ENCODE measurements at regions not wholly inside any gene's neighbourhood (a gene's known extent, or its start where the extent isn't known, plus 50 kb on each side); places are given as distances from the start of the nearest gene placed in this dataset.
"Not testable (repeated sequence)": the region's sequence is repeated elsewhere in the genome, so short reads cannot be mapped to it uniquely, and the experiment has no call there.

DNA sequence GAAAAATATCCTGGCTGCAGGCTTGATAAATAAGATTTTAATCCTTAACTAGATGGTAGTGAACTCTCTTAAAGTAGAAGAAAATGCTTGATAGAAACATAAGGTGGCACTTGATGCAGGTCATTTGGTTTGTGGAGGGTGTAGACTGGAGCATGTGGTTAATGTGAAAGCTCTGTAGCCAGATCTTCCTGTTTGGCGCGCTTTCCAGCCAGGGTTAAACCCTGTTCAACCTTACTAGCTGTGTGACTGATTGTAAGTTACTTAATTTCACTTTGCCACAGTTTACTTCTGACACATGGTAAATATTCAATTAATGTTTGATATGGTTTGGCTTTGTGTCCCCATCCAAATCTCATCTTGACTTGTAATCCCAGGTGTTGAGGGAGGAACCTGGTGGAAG, 394.0 kb downstream of the REEP3 start:
- DNase-seq (ENCODE audit: low read depth in 3 of 3, low spot score in 1 of 3) = no peak

GRCh38 chr10:63917363-63917762, 396.2 kb downstream of the REEP3 start:
- no peak for DNase-seq (ENCODE audit: low read depth in 3 of 3, low spot score in 1 of 3)

GRCh38 chr10:63919575-63920279, 398.5 kb downstream of the REEP3 start:
- no peak for DNase-seq (ENCODE audit: low read depth in 3 of 3, low spot score in 1 of 3)

- DNase-seq (ENCODE audit: low read depth in 3 of 3, low spot score in 1 of 3) = no peak
Observed at GRCh38 chr10:63920926-63921325, 399.7 kb downstream of the REEP3 start.

DNA sequence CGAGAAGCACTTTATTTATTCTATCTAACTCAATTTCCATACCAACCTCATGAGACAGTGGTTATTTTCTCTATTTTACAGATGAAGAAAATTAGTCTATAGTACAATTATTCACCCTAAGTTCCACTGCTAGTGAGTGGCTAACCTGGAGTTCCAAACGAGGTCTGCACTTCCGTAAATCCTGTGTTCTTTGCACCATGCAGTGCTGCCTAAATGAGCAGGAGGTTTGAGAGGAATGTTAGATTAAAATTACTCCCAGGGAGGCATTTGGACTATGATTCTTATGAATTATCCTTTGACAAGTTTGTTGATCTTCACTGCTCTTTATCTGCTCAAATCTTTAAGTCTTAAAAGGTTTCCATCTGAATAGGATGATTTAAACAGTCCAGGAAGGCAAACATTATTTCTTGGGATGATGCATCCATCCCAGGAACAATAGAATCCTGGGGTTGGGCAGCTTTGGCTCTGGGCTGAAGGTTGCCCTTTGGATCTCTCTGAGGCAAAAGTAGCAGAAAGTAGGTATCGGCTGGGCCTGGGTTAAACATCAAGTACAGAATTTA, 400.8 kb downstream of the REEP3 start:
- no peak for DNase-seq (ENCODE audit: low read depth in 3 of 3, low spot score in 1 of 3)

- no peak for DNase-seq (ENCODE audit: low read depth in 3 of 3, low spot score in 1 of 3)
Observed at GRCh38 chr10:63922468-63923284, 401.5 kb downstream of the REEP3 start.

DNA sequence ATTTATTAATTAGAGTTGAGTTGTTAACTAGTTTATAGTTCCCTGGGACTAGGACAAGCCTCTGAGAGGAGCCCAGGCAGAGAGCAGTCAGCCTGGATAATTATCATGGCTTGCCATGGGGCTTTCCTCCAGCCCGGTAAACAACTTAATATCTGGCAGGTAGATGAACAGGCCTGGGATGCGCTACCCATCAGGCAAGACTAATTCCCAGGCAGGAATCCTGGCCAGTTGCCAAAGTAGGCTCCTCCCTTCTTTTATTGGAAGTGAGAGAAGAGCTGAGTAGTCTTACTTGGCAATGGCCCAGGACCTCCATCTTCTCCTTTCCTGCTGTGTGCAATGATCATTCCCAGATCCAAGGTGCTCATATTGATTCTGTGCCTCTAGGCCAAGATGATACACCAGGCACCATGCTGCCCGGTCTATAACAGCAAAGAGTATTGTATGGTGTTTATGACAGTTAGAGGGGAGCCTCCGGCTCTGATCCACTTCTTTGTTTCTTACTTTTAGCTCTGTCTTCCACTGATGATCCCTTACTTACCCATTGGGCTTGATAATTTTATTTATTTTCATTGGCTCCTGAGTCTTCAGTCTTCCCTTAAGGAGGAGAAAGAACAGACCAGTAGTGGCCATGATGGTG, 408.7 kb downstream of the REEP3 start:
- no peak for DNase-seq (ENCODE audit: low read depth in 3 of 3, low spot score in 1 of 3)

GRCh38 chr10:63930584-63930983, 409.4 kb downstream of the REEP3 start:
- DNase-seq (ENCODE audit: low read depth in 3 of 3, low spot score in 1 of 3) = no peak

DNA sequence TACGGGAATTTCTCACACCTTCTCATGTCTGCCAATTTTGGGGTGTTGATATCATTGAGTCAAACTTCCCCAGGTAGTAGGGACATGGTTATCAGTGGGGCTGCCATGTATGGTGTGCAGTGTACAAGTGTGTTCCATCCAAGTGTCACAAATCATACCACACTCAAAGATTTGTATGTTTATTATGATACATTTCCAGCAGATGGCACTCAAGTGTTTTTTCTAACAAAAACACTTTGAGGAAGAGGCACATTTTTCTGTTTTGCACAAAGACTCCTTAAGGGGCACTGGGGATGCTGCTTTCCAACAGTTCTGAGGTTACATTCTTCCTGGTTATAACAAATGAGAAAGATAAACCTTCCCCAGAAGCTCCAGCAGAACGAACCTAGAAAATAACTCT, 414.5 kb downstream of the REEP3 start:
- no peak for DNase-seq (ENCODE audit: low read depth in 3 of 3, low spot score in 1 of 3)

GRCh38 chr10:63940277-63940922, 419.2 kb downstream of the REEP3 start:
- DNase-seq (ENCODE audit: low read depth in 3 of 3, low spot score in 1 of 3) = no peak

DNA sequence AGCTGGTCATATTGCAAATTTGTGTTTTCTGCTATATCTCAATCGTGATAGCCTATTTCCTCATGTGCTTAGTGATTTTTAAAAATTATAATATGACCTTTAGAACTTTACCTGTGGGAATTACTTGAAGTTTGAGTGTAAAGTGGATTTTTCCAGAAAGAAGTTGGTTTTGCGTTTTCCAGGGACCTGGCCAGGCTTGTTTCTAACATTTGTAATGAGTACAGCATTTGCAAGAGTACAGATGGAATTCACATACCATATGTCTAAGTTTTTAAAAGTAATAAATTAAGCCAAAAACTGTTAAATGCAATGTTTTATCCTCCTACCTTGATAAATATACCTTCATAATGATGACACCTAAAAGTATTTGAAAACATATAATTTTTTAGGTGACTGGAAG, 443.2 kb downstream of the REEP3 start:
- DNase-seq (ENCODE audit: low read depth in 3 of 3, low spot score in 1 of 3) = no peak

DNA sequence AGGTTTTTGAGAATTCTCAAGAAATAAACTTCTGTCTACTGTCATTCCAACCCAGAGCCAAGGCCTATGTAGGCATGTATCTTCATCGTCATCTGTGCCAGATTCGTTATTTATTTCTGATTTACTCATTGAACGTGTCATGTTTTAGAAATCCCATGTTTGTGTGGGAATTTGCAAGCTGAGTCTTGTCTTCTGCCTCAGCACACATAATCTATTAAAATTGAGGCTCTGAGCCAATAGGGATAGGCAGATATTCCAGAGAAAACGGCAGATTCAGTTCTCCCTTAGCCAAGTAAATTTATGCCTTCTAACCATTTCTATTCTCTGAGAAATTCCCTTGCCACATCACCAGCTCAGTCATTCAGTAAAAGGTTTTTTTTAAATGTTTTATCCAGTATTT, 444.6 kb downstream of the REEP3 start:
- DNase-seq (ENCODE audit: low read depth in 3 of 3, low spot score in 1 of 3) = no peak

- no peak for DNase-seq (ENCODE audit: low read depth in 3 of 3, low spot score in 1 of 3)
Observed at GRCh38 chr10:63972949-63973827, 452.0 kb downstream of the REEP3 start.

GRCh38 chr10:63976538-63976937, 455.3 kb downstream of the REEP3 start:
- no peak for DNase-seq (ENCODE audit: low read depth in 3 of 3, low spot score in 1 of 3)

DNA sequence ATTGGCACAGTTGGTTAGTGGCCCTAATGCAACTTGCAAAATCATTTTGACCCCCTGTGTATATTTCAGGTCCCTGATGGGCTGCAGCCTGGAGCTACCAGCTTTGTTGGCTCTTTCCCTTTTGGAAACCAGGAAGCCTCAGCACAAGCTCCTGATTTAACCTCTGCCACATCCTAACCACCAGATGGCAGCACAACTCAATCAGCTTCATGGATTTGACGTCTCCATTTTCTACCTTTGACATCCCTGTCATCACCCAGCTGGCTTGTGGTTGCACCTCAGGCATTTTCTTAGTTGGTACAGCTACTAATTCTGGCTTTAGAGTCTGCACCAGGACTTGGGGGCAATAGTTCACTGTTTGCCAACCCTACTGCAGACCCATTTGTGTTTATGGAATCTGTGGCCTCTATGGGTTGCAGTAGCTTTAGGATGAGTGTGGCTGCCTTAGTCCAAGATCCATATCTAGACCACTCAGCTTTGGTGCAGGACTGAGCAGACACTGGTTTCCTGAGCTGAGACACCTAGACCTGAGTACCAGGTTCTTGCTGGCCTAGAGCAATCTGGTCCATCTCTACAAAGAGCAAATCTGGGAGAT, 456.2 kb downstream of the REEP3 start:
- no peak for DNase-seq (ENCODE audit: low read depth in 3 of 3, low spot score in 1 of 3)

GRCh38 chr10:63980870-63981269, 459.7 kb downstream of the REEP3 start:
- DNase-seq (ENCODE audit: low read depth in 3 of 3, low spot score in 1 of 3) = not testable (repeated sequence)

GRCh38 chr10:63984061-63984460, 462.9 kb downstream of the REEP3 start:
- DNase-seq (ENCODE audit: low read depth in 3 of 3, low spot score in 1 of 3) = not testable (repeated sequence)

GRCh38 chr10:63986536-63986935, 465.3 kb downstream of the REEP3 start:
- DNase-seq (ENCODE audit: low read depth in 3 of 3, low spot score in 1 of 3) = no peak

- no peak for DNase-seq (ENCODE audit: low read depth in 3 of 3, low spot score in 1 of 3)
Observed at GRCh38 chr10:63987212-63987611, 466.0 kb downstream of the REEP3 start.

- DNase-seq (ENCODE audit: low read depth in 3 of 3, low spot score in 1 of 3) = no peak
Observed at GRCh38 chr10:63994371-63994770, 473.2 kb downstream of the REEP3 start.

Measured in stimulated activated CD4-positive, alpha-beta T cell treated with anti-CD3 and anti-CD28 coated beads, TNF-alpha, amount 100 ng/mL, for 1 hour (primary cell).